GM20000 (cell line): ENCODE measurements at regions not wholly inside any gene's neighbourhood (a gene's known extent, or its start where the extent isn't known, plus 50 kb on each side); places are given as distances from the start of the nearest gene placed in this dataset.
"Not testable (repeated sequence)": the region's sequence is repeated elsewhere in the genome, so short reads cannot be mapped to it uniquely, and the experiment has no call there.

Source experiments
- DNase-seq: peaks from one replicate; pipeline ENCODE4 v3.0.0; 2012; ENCODE audit warnings: low spot score
- CTCF ChIP-seq: IDR thresholded peaks from 2 replicates; pipeline ENCODE4 v1.5.1; 2012; ENCODE audit warnings: mild to moderate bottlenecking, control low read depth; ENCODE audit errors: extremely low read depth, missing control alignments

GRCh38 chr1:78726686-78727085, 77.1 kb downstream of the IFI44 start:
- DNase-seq: no peak
- no peak for TF ChIP-seq CTCF

- TF ChIP-seq CTCF: no peak
- DNase-seq: no peak
These were observed 78.7 kb downstream of the IFI44 start for GRCh38 chr1:78728359-78728758.

- no peak for TF ChIP-seq CTCF
- no peak for DNase-seq
These were observed 80.4 kb downstream of the IFI44 start for GRCh38 chr1:78730054-78730453.

GRCh38 chr1:78731674-78732073, 82.0 kb downstream of the IFI44 start:
- TF ChIP-seq CTCF: no peak
- no peak for DNase-seq

GRCh38 chr1:78737241-78737640, 87.6 kb downstream of the IFI44 start:
- TF ChIP-seq CTCF: no peak

GRCh38 chr1:78743626-78744025, 94.0 kb downstream of the IFI44 start:
- TF ChIP-seq CTCF: no peak
- no peak for DNase-seq

More at GRCh38 chr1:78737241-78737640, 87.6 kb downstream of the IFI44 start:
- DNase-seq: no peak

- DNase-seq: no peak
- no peak for TF ChIP-seq CTCF
These were observed 95.5 kb downstream of the IFI44 start for GRCh38 chr1:78745111-78745510.

- not testable (repeated sequence) for DNase-seq
These were observed 104.0 kb downstream of the IFI44 start for GRCh38 chr1:78753679-78754078.
